Stimulated activated CD8-positive, alpha-beta memory T cell treated with anti-CD3 and anti-CD28 coated beads, Interleukin-15, amount 100 ng/mL, for 1 hour (primary cell): ENCODE measurements at regions not wholly inside any gene's neighbourhood (a gene's known extent, or its start where the extent isn't known, plus 50 kb on each side); places are given as distances from the start of the nearest gene placed in this dataset.
A peak's percentile ranks its signal among the peaks of the same experiment; 100 is the strongest.

Experiments
- DNase-seq: peaks from one replicate; pipeline ENCODE4 v3.0.0-alpha.2; 2020; ENCODE audit warnings: low read depth

GRCh38 chr19:31223740-31224534 is 125.3 kb downstream of the TSHZ3 start:
- DNase-seq, result no peak

- DNase-seq, result no peak
These were observed 128.7 kb downstream of the TSHZ3 start for GRCh38 chr19:31220540-31220939.

GRCh38 chr19:31214997-31215396 is 134.2 kb downstream of the TSHZ3 start:
- no peak for DNase-seq

- DNase-seq, result peak; percentile 68
These were observed 135.2 kb downstream of the TSHZ3 start for GRCh38 chr19:31214086-31214485.

- DNase-seq, result no peak
These were observed 138.1 kb downstream of the TSHZ3 start for GRCh38 chr19:31211088-31211487.

- no peak for DNase-seq
These were observed 143.2 kb downstream of the TSHZ3 start for GRCh38 chr19:31205887-31206518.

GRCh38 chr19:31204115-31204514 is 145.1 kb downstream of the TSHZ3 start:
- no peak for DNase-seq

- DNase-seq, result no peak
These were observed 164.0 kb downstream of the TSHZ3 start for GRCh38 chr19:31185261-31185660.

GRCh38 chr19:31181535-31181934 is 167.7 kb downstream of the TSHZ3 start:
- no peak for DNase-seq

- DNase-seq, result no peak
These were observed 168.3 kb downstream of the TSHZ3 start for GRCh38 chr19:31180907-31181306.

GRCh38 chr19:31179471-31179852 is 169.8 kb downstream of the TSHZ3 start:
- no peak for DNase-seq

- no peak for DNase-seq
These were observed 170.3 kb downstream of the TSHZ3 start for GRCh38 chr19:31178833-31179470.

- no peak for DNase-seq
These were observed 172.0 kb downstream of the TSHZ3 start for GRCh38 chr19:31177246-31177645.

GRCh38 chr19:31175564-31176348 is 173.5 kb downstream of the TSHZ3 start:
- DNase-seq, result no peak

- no peak for DNase-seq
These were observed 174.3 kb downstream of the TSHZ3 start for GRCh38 chr19:31174948-31175347.

- no peak for DNase-seq
These were observed 175.2 kb downstream of the TSHZ3 start for GRCh38 chr19:31173991-31174390.

GRCh38 chr19:31171936-31172335 is 177.3 kb downstream of the TSHZ3 start:
- DNase-seq, result no peak

- DNase-seq, result no peak
These were observed 179.2 kb downstream of the TSHZ3 start for GRCh38 chr19:31170046-31170445.

GRCh38 chr19:31168106-31168625 is 181.1 kb downstream of the TSHZ3 start:
- no peak for DNase-seq

- no peak for DNase-seq
These were observed 181.5 kb downstream of the TSHZ3 start for GRCh38 chr19:31167690-31168089.

GRCh38 chr19:31166206-31166605 is 183.0 kb downstream of the TSHZ3 start:
- no peak for DNase-seq

- DNase-seq, result no peak
These were observed 184.4 kb downstream of the TSHZ3 start for GRCh38 chr19:31164791-31165251.
